ENCODE measurements at regions not wholly inside any gene's neighbourhood (a gene's known extent, or its start where the extent isn't known, plus 50 kb on each side); places are given as distances from the start of the nearest gene placed in this dataset.

DNA sequence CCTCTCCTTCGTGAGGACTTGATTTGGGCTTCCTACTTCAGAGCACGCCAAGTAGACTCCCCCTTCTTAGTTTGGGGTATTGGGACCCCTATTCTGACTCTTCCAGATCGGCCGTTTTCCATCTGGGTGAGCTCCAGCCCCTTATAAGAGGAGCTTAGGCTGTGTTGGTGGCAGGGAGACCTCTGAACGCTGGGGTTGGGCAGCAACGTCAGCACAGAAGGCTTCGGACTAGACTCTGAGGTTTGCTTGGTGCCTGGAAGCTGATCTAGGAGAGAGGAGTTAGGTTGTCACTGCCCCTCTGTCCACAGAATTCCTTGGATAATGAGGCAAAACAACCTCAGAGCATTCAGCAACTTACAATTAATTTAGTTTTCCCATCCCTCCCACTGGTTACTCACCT, 99.2 kb upstream of the RTL1 start:
- TF ChIP-seq, protein P1, sequence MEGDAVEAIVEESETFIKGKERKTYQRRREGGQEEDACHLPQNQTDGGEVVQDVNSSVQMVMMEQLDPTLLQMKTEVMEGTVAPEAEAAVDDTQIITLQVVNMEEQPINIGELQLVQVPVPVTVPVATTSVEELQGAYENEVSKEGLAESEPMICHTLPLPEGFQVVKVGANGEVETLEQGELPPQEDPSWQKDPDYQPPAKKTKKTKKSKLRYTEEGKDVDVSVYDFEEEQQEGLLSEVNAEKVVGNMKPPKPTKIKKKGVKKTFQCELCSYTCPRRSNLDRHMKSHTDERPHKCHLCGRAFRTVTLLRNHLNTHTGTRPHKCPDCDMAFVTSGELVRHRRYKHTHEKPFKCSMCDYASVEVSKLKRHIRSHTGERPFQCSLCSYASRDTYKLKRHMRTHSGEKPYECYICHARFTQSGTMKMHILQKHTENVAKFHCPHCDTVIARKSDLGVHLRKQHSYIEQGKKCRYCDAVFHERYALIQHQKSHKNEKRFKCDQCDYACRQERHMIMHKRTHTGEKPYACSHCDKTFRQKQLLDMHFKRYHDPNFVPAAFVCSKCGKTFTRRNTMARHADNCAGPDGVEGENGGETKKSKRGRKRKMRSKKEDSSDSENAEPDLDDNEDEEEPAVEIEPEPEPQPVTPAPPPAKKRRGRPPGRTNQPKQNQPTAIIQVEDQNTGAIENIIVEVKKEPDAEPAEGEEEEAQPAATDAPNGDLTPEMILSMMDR (IDR thresholded peaks at IDR 0.05) = no peak
- TF ChIP-seq POLR2A (IDR thresholded peaks at IDR 0.05) = no peak
- no peak for TF ChIP-seq POLR2AphosphoS5 (IDR thresholded peaks at IDR 0.05; ENCODE audit: insufficient read depth in 1 of 2, low read depth in 1 of 2)

All from vagina (tissue), 2 donors.